ENCODE measurements at regions not wholly inside any gene's neighbourhood (a gene's known extent, or its start where the extent isn't known, plus 50 kb on each side); places are given as distances from the start of the nearest gene placed in this dataset.

GRCh38 chr14:37697489-37698121, 102.2 kb downstream of the TTC6 start:
- TF ChIP-seq CTCF (IDR thresholded peaks at IDR 0.05) (no peak), POLR2A (IDR thresholded peaks at IDR 0.05) (no peak)

Measured in uterus (tissue), 2 donors.